ENCODE measurements at regions not wholly inside any gene's neighbourhood (a gene's known extent, or its start where the extent isn't known, plus 50 kb on each side); places are given as distances from the start of the nearest gene placed in this dataset.

GRCh38 chr3:137866001-137866400 lies 101.9 kb downstream of the SOX14 start:
- Histone ChIP-seq H3K79me2 (replicated peaks; ENCODE audit: insufficient read depth, low read length) (no peaks in the 10 kb centered on the region), H3K9me3 (ENCODE audit: low read length) (no peaks in the 10 kb centered on the region), H3K27me3 (ENCODE audit: insufficient read depth, low read depth, low read length) (no peaks in the 10 kb centered on the region), H3K36me3 (ENCODE audit: insufficient read depth, low read length) (no peaks in the 10 kb centered on the region), H3F3A (ENCODE audit: insufficient read depth, low read length, poor library complexity, severe bottlenecking) (no peaks in the 10 kb centered on the region), H3K4me2 (ENCODE audit: low read length) (no peak overlapping the region), H3K9me2 (ENCODE audit: insufficient read depth, low read length) (no peaks in the 10 kb centered on the region), H3K27ac (ENCODE audit: low read length) (no peak overlapping the region), H3K9ac (ENCODE audit: low read length) (no peak overlapping the region), H2AFZ (ENCODE audit: low read depth, low read length) (no peak overlapping the region), H4K20me1 (ENCODE audit: insufficient read depth) (no peaks in the 10 kb centered on the region), H3K4me3 (ENCODE audit: low read length) (no peak overlapping the region)
- TF ChIP-seq, protein P1, sequence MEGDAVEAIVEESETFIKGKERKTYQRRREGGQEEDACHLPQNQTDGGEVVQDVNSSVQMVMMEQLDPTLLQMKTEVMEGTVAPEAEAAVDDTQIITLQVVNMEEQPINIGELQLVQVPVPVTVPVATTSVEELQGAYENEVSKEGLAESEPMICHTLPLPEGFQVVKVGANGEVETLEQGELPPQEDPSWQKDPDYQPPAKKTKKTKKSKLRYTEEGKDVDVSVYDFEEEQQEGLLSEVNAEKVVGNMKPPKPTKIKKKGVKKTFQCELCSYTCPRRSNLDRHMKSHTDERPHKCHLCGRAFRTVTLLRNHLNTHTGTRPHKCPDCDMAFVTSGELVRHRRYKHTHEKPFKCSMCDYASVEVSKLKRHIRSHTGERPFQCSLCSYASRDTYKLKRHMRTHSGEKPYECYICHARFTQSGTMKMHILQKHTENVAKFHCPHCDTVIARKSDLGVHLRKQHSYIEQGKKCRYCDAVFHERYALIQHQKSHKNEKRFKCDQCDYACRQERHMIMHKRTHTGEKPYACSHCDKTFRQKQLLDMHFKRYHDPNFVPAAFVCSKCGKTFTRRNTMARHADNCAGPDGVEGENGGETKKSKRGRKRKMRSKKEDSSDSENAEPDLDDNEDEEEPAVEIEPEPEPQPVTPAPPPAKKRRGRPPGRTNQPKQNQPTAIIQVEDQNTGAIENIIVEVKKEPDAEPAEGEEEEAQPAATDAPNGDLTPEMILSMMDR (IDR thresholded peaks at IDR 0.05; ENCODE audit: poor library complexity, severe bottlenecking) = no peak
- TF ChIP-seq EP300 (conservative IDR thresholded peaks at IDR 0.05; ENCODE audit: poor library complexity, severe bottlenecking) (no peak), EZH2 (IDR thresholded peaks at IDR 0.05; ENCODE audit: borderline replicate concordance, insufficient read depth, low read length, poor library complexity, severe bottlenecking) (no peak), MXI1 (conservative IDR thresholded peaks at IDR 0.05; ENCODE audit: poor library complexity, severe bottlenecking) (no peak), REST (IDR thresholded peaks at IDR 0.05; ENCODE audit: borderline replicate concordance) (no peak), POLR2AphosphoS5 (IDR thresholded peaks at IDR 0.05) (no peak), RAD21 (conservative IDR thresholded peaks at IDR 0.05) (no peak)

DNA sequence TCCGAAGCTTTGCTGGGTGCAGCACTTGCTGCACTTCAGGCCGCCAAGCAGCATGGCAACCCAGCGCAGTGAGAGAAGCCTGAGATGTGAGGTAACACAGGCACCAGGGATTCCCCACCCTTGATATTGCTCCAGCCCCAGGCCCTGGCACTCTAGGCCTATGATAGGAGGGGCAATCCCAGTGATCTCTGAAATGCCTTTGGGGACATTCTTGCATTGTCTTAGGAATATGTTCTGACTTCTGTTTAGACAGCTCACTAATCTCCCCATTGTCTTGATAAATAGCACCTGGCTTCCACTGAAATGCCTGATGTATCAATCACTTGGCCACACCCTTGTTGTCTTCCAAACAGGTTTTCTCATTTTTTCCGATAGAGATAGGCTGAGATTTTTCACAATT lies 102.8 kb downstream of the SOX14 start:
- Histone ChIP-seq H3K9me3 (ENCODE audit: low read length) (no peaks in the 10 kb centered on the region), H4K20me1 (ENCODE audit: insufficient read depth) (no peaks in the 10 kb centered on the region), H3K27ac (ENCODE audit: low read length) (no peak overlapping the region), H3K27me3 (ENCODE audit: insufficient read depth, low read depth, low read length) (no peaks in the 10 kb centered on the region), H3K9me2 (ENCODE audit: insufficient read depth, low read length) (no peaks in the 10 kb centered on the region), H2AFZ (ENCODE audit: low read depth, low read length) (no peak overlapping the region), H3K9ac (ENCODE audit: low read length) (no peak overlapping the region), H3K4me2 (ENCODE audit: low read length) (no peak overlapping the region), H3F3A (ENCODE audit: insufficient read depth, low read length, poor library complexity, severe bottlenecking) (no peaks in the 10 kb centered on the region), H3K4me3 (ENCODE audit: low read length) (no peak overlapping the region), H3K36me3 (ENCODE audit: insufficient read depth, low read length) (no peaks in the 10 kb centered on the region), H3K79me2 (replicated peaks; ENCODE audit: insufficient read depth, low read length) (no peaks in the 10 kb centered on the region)
- TF ChIP-seq REST (IDR thresholded peaks at IDR 0.05; ENCODE audit: borderline replicate concordance) (no peak), MXI1 (conservative IDR thresholded peaks at IDR 0.05; ENCODE audit: poor library complexity, severe bottlenecking) (no peak), TAF1 (IDR thresholded peaks at IDR 0.05; ENCODE audit: low read depth) (no peak), EP300 (conservative IDR thresholded peaks at IDR 0.05; ENCODE audit: poor library complexity, severe bottlenecking) (no peak), RAD21 (conservative IDR thresholded peaks at IDR 0.05) (no peak), SMC3 (conservative IDR thresholded peaks at IDR 0.05; ENCODE audit: poor library complexity) (no peak), POLR2AphosphoS5 (IDR thresholded peaks at IDR 0.05) (no peak), EZH2 (IDR thresholded peaks at IDR 0.05; ENCODE audit: borderline replicate concordance, insufficient read depth, low read length, poor library complexity, severe bottlenecking) (no peak)
- TF ChIP-seq, protein P1 (IDR thresholded peaks at IDR 0.05; ENCODE audit: poor library complexity, severe bottlenecking) = no peak

All from neural cell (in vitro differentiated cells).